ENCODE measurements at regions not wholly inside any gene's neighbourhood (a gene's known extent, or its start where the extent isn't known, plus 50 kb on each side); places are given as distances from the start of the nearest gene placed in this dataset.

DNA sequence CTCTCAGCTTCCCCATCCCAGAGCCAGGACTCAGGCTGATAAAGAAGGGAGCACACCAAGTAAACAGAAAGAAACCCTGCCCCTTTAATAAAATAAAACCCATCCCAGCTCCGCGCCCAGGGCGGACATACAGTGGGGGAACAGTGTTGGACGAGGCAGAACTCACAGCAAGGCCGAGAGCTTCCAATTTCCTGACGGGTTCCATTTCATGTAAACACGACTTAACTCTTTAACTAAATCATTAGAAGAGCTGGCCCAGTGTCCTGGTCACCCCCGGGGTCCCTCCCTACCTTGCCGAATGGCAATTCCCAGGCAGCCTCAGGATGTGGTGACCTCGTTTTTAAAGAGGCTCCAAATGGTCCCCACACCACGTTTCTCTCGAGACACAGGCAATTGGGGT is 340.7 kb downstream of the FOXL1 start:
- DNase-seq: no peak
- Histone ChIP-seq H3K36me3 (ENCODE audit: low read depth) (no peaks in the 10 kb centered on the region), H3K4me1 (ENCODE audit: low read depth) (no peaks in the 10 kb centered on the region), H3K4me3 (no peak overlapping the region), H3K9me3 (no peaks in the 10 kb centered on the region)
- intact Hi-C loops (cut with DNase I, micrococcal nuclease): no loop called here
- TF ChIP-seq, protein P1, sequence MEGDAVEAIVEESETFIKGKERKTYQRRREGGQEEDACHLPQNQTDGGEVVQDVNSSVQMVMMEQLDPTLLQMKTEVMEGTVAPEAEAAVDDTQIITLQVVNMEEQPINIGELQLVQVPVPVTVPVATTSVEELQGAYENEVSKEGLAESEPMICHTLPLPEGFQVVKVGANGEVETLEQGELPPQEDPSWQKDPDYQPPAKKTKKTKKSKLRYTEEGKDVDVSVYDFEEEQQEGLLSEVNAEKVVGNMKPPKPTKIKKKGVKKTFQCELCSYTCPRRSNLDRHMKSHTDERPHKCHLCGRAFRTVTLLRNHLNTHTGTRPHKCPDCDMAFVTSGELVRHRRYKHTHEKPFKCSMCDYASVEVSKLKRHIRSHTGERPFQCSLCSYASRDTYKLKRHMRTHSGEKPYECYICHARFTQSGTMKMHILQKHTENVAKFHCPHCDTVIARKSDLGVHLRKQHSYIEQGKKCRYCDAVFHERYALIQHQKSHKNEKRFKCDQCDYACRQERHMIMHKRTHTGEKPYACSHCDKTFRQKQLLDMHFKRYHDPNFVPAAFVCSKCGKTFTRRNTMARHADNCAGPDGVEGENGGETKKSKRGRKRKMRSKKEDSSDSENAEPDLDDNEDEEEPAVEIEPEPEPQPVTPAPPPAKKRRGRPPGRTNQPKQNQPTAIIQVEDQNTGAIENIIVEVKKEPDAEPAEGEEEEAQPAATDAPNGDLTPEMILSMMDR (IDR thresholded peaks at IDR 0.05): no peak
- ATAC-seq: no peak

GRCh38 chr16:86919578-86920305 is 341.4 kb downstream of the FOXL1 start:
- intact Hi-C loops (cut with DNase I, micrococcal nuclease): no loop called here
- Histone ChIP-seq H3K9me3 (no peaks in the 10 kb centered on the region), H3K4me3 (no peak overlapping the region), H3K4me1 (ENCODE audit: low read depth) (no peaks in the 10 kb centered on the region), H3K36me3 (ENCODE audit: low read depth) (no peaks in the 10 kb centered on the region)
- TF ChIP-seq, protein P1 (IDR thresholded peaks at IDR 0.05): no peak
- no peak for DNase-seq
- ATAC-seq: no peak

DNA sequence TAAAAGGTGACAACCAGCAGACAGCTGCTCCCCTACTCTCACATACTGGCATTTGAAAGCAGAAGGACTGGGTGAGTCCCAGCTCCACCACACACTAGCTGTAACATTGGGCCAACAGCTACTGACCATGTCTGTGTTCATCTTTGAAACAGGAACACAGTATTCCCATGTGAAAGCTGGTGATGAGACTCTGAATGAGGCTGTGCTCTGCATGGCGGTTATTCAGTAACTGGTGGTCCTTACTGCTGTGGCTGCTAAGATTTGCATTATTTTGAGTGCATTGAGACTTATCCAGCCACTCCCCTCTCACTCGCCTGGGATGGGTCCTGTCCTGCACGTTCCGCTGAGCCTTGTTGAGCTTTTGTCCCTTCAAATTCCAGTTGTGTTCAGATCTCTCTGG is 342.9 kb downstream of the FOXL1 start:
- Histone ChIP-seq H3K4me1 (ENCODE audit: low read depth) (no peaks in the 10 kb centered on the region), H3K4me3 (no peak overlapping the region), H3K36me3 (ENCODE audit: low read depth) (no peaks in the 10 kb centered on the region), H3K9me3 (no peaks in the 10 kb centered on the region)
- intact Hi-C loops (cut with DNase I, micrococcal nuclease): no loop called here
- TF ChIP-seq, protein P1 (IDR thresholded peaks at IDR 0.05): no peak
- ATAC-seq: no peak
- DNase-seq: no peak

GRCh38 chr16:86922311-86922710 is 344.0 kb downstream of the FOXL1 start:
- H3K4me1 ChIP-seq (ENCODE audit: low read depth): no peaks in the 10 kb centered on the region
- H3K9me3 ChIP-seq: no peaks in the 10 kb centered on the region
- ATAC-seq (no peak), DNase-seq (no peak)
- intact Hi-C loops (cut with DNase I, micrococcal nuclease): no loop called here
- H3K36me3 ChIP-seq (ENCODE audit: low read depth): no peaks in the 10 kb centered on the region
- H3K4me3 ChIP-seq: no peak overlapping the region
- TF ChIP-seq, protein P1 (IDR thresholded peaks at IDR 0.05): no peak

- Histone ChIP-seq H3K4me3 (no peak overlapping the region), H3K36me3 (ENCODE audit: low read depth) (no peaks in the 10 kb centered on the region), H3K4me1 (ENCODE audit: low read depth) (no peaks in the 10 kb centered on the region), H3K9me3 (no peaks in the 10 kb centered on the region)
- TF ChIP-seq, protein P1 (IDR thresholded peaks at IDR 0.05): no peak
- intact Hi-C loops (cut with DNase I, micrococcal nuclease): no loop called here
- DNase-seq (no peak), ATAC-seq (no peak)
These were observed 345.3 kb downstream of the FOXL1 start for GRCh38 chr16:86923656-86924055.

DNA sequence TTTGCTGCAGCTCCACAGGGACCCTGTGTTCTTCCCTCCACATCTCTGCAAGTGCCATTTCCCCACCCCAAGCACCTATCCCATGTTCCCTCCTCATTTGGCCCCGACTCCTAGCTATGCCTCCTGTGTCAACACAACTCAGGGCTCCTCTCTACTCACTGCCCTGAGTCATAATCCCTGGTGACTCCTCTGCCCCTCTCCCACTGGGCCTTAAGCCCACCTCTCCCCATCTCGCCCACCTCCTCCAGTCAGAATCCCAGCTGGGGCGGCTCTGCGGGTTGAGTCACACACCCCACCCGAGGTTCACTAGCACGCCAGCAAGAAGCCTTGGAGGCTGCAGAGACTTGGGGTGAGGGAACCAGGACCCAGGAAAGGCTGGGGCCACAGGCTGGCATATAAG is 346.2 kb downstream of the FOXL1 start:
- TF ChIP-seq, protein P1 (IDR thresholded peaks at IDR 0.05): no peak
- intact Hi-C loops (cut with DNase I, micrococcal nuclease): no loop called here
- no peak overlapping the region for H3K4me3 ChIP-seq
- no peak for ATAC-seq
- no peak for DNase-seq
- no peaks in the 10 kb centered on the region for H3K9me3 ChIP-seq
- H3K4me1 ChIP-seq (ENCODE audit: low read depth): no peaks in the 10 kb centered on the region
- H3K36me3 ChIP-seq (ENCODE audit: low read depth): no peaks in the 10 kb centered on the region

Data from mucosa of descending colon (tissue), 3 donors.